Activated CD8-positive, alpha-beta memory T cell treated with anti-CD3 and anti-CD28 coated beads, Interleukin-2, amount 50 U/mL, for 4 hours (primary cell): ENCODE measurements at regions not wholly inside any gene's neighbourhood (a gene's known extent, or its start where the extent isn't known, plus 50 kb on each side); places are given as distances from the start of the nearest gene placed in this dataset.

ENCODE experiments used
- DNase-seq: peaks from one replicate; pipeline ENCODE4 v3.0.0-alpha.2; 2020

GRCh38 chr2:41947701-41948396 lies 100.0 kb upstream of the PKDCC start:
- no peak for DNase-seq

- DNase-seq, result no peak
These were observed 99.4 kb upstream of the PKDCC start for GRCh38 chr2:41948397-41948763.

GRCh38 chr2:41949091-41949882 lies 98.5 kb upstream of the PKDCC start:
- DNase-seq, result no peak

- DNase-seq, result no peak
These were observed 97.7 kb upstream of the PKDCC start for GRCh38 chr2:41949883-41950665.

GRCh38 chr2:41950666-41950960 lies 97.2 kb upstream of the PKDCC start:
- DNase-seq, result no peak

GRCh38 chr2:41954304-41955291 lies 93.2 kb upstream of the PKDCC start:
- no peak for DNase-seq

- DNase-seq, result no peak
These were observed 92.3 kb upstream of the PKDCC start for GRCh38 chr2:41955316-41956043.

- DNase-seq, result no peak
These were observed 90.4 kb upstream of the PKDCC start for GRCh38 chr2:41957431-41957830.

GRCh38 chr2:41958251-41958650 lies 89.6 kb upstream of the PKDCC start:
- no peak for DNase-seq

GRCh38 chr2:41958775-41959174 lies 89.0 kb upstream of the PKDCC start:
- no peak for DNase-seq

GRCh38 chr2:41959760-41960159 lies 88.1 kb upstream of the PKDCC start:
- DNase-seq, result no peak

- no peak for DNase-seq
These were observed 84.7 kb upstream of the PKDCC start for GRCh38 chr2:41962922-41963622.

GRCh38 chr2:41963661-41964525 lies 83.9 kb upstream of the PKDCC start:
- no peak for DNase-seq

- no peak for DNase-seq
These were observed 82.5 kb upstream of the PKDCC start for GRCh38 chr2:41965173-41965908.

- no peak for DNase-seq
These were observed 81.9 kb upstream of the PKDCC start for GRCh38 chr2:41965909-41966295.

- DNase-seq, result no peak
These were observed 81.4 kb upstream of the PKDCC start for GRCh38 chr2:41966431-41966893.

GRCh38 chr2:41966920-41967319 lies 80.9 kb upstream of the PKDCC start:
- DNase-seq, result no peak

- no peak for DNase-seq
These were observed 80.2 kb upstream of the PKDCC start for GRCh38 chr2:41967476-41968181.

GRCh38 chr2:41968182-41968578 lies 79.6 kb upstream of the PKDCC start:
- no peak for DNase-seq
